ENCODE measurements at regions not wholly inside any gene's neighbourhood (a gene's known extent, or its start where the extent isn't known, plus 50 kb on each side); places are given as distances from the start of the nearest gene placed in this dataset.

DNA sequence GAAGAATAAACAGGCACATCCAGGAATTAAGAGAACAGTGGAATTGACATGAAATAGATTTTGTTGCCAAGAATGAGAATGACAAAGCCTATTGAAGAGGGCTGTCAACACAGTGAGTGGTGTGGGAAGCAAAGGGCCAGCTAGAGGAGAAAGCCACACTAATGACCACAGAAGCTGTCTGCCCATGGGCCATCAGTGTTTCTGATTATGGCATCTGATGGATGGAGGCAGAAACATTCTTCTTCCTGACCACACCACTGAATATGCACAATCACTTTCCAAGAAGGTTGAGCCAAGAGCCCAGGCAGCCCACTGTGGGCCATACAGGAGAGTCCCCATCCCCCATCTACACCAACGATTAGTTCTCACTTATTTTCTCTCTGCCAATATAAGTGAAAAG lies 146.0 kb upstream of the SH3BP4 start:
- Histone ChIP-seq H4K91ac (ENCODE audit: insufficient read length, low read depth, low read length) (no peak overlapping the region), H4K5ac (ENCODE audit: insufficient read length, low read depth, low read length) (no peak overlapping the region), H2BK5ac (ENCODE audit: insufficient read length, low read length) (no peak overlapping the region), H3K23me2 (ENCODE audit: insufficient read length, low read depth, low read length, poor library complexity, severe bottlenecking) (no peaks in the 10 kb centered on the region), H3K79me1 (ENCODE audit: insufficient read depth, low read depth, low read length, poor library complexity, severe bottlenecking) (no peaks in the 10 kb centered on the region), H3K4me2 (ENCODE audit: insufficient read depth, insufficient read length, low read length) (no peak overlapping the region), H3K23ac (ENCODE audit: insufficient read length, low read depth, low read length) (no peak overlapping the region), H4K8ac (replicated peaks; ENCODE audit: insufficient read length, low read depth, low read length) (no peak overlapping the region), H2BK20ac (ENCODE audit: low read depth, low read length, poor library complexity, severe bottlenecking) (no peak overlapping the region), H3K18ac (ENCODE audit: insufficient read length, low read depth, low read length) (no peak overlapping the region), H3K27ac (ENCODE audit: insufficient read length, low read depth, low read length) (no peak overlapping the region), H2AFZ (ENCODE audit: low read length) (no peak overlapping the region), H3K14ac (ENCODE audit: insufficient read depth, low read length) (no peak overlapping the region), H3K9ac (ENCODE audit: extremely low read depth, insufficient read length, low read length) (no peak overlapping the region), H3K4me1 (ENCODE audit: insufficient read depth, low read length) (no peaks in the 10 kb centered on the region), H3K9me3 (ENCODE audit: control insufficient read depth, low read depth, low read length) (no peaks in the 10 kb centered on the region), H2BK12ac (ENCODE audit: insufficient read length, low read depth, low read length) (no peak overlapping the region), H2BK120ac (ENCODE audit: low read depth, low read length, poor library complexity, severe bottlenecking) (no peak overlapping the region), H3T11ph (ENCODE audit: low read length) (no peak overlapping the region), H3K27me3 (ENCODE audit: insufficient read depth, low read length) (no peaks in the 10 kb centered on the region), H4K20me1 (ENCODE audit: control insufficient read depth, insufficient read depth, insufficient read length) (no peaks in the 10 kb centered on the region), H3K79me2 (ENCODE audit: insufficient read depth, low read length) (no peaks in the 10 kb centered on the region), H3K56ac (ENCODE audit: insufficient read length, low read depth, low read length) (no peak overlapping the region), H2AK5ac (ENCODE audit: insufficient read length, low read length) (no peak overlapping the region), H2BK15ac (ENCODE audit: low read depth, low read length) (no peak overlapping the region), H3K4ac (ENCODE audit: low read depth, low read length) (no peak overlapping the region)
- Mint-ChIP-seq H3K36me3 (ENCODE audit: insufficient read depth in 1 of 3, low read depth in 3 of 3) (peaks cover 4 to 10% (median 10%) of the 10 kb centered on the region in 3 experiments; a peak in 5 of 7 replicates), H3K4me3 (no peak overlapping the region), H3K27me3 (ENCODE audit: low read depth) (peaks cover 12% of the 10 kb centered on the region), H3K4me1 (peaks cover 4 to 6% of the 10 kb centered on the region in 2 experiments; a peak in 2 of 4 replicates), H3K9me3 (peaks cover 16 to 19% of the 10 kb centered on the region in 2 experiments), H3K27ac (no peak overlapping the region)
- TF ChIP-seq, protein P1, sequence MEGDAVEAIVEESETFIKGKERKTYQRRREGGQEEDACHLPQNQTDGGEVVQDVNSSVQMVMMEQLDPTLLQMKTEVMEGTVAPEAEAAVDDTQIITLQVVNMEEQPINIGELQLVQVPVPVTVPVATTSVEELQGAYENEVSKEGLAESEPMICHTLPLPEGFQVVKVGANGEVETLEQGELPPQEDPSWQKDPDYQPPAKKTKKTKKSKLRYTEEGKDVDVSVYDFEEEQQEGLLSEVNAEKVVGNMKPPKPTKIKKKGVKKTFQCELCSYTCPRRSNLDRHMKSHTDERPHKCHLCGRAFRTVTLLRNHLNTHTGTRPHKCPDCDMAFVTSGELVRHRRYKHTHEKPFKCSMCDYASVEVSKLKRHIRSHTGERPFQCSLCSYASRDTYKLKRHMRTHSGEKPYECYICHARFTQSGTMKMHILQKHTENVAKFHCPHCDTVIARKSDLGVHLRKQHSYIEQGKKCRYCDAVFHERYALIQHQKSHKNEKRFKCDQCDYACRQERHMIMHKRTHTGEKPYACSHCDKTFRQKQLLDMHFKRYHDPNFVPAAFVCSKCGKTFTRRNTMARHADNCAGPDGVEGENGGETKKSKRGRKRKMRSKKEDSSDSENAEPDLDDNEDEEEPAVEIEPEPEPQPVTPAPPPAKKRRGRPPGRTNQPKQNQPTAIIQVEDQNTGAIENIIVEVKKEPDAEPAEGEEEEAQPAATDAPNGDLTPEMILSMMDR (conservative IDR thresholded peaks at IDR 0.05), result no peak
- no CpG with 5 or more reads among the region's 1 CpG for WGBS (ENCODE audit: extremely low coverage, insufficient read length, low lambda C conversion rate)
- DNase-seq, result no peak
